ENCODE measurements at regions not wholly inside any gene's neighbourhood (a gene's known extent, or its start where the extent isn't known, plus 50 kb on each side); places are given as distances from the start of the nearest gene placed in this dataset.

DNA sequence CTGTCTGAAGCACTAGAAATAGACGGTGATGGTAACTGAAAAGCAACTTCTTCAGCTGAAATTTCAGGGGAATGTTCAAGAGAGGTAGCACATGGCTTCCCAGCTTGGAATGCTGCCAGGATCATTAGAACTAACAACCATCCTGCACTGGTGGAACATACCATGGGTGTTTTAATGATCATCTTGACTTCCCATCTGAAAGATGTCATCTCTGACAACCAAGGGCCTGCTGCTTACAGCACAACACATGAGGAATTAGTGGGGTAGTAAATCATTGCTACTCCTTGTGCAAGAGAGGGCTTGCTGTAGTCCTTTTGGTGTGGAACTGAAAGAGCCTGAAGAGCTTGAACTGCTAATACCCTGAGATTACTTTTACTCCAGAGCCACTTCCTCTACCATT, 853.7 kb downstream of the MCTP2 start:
- no peaks in the 10 kb centered on the region for H3K36me3 ChIP-seq
- intact Hi-C loops (cut with DNase I) = no loop called here
- no peak overlapping the region for H3K27ac ChIP-seq

DNA sequence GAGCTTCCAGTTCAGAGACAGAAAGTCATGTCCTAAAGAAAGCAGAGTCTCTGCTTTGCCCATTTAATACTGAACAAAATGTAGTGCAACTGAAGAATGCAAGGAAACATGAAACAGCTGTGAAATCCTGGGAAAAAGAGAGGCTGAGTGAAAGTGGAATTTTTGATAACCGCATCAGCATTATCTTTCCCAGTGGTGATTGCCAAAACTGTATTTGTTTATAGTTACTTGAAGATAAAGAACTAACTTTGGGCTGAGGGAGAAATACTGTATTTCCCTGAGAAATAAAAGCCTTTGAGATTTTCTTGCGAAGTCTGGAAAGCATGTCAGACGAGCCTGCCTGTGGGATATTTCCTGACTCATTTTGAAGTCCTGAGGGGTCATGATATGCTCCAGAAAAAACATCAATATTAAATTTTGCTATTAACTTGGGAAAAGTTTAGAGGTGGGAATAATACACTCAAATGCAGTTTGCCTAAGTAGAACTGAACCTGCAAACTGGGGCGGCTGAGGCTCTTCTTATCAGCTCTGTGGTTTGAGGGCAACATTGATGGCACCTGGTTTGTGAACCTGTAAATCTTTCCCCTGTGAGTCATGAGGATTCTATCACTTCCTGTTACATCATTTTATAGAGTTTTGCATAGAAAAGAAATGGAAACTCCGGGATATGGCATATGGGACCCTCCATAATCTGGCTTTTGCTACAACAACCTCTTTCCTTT, 855.3 kb downstream of the MCTP2 start:
- no peak overlapping the region for H3K27ac ChIP-seq

More for the DNA sequence above, 853.7 kb downstream of the MCTP2 start:
- DNase-seq = no peak
- no peak overlapping the region for H3K4me3 ChIP-seq
- TF ChIP-seq, protein P1, sequence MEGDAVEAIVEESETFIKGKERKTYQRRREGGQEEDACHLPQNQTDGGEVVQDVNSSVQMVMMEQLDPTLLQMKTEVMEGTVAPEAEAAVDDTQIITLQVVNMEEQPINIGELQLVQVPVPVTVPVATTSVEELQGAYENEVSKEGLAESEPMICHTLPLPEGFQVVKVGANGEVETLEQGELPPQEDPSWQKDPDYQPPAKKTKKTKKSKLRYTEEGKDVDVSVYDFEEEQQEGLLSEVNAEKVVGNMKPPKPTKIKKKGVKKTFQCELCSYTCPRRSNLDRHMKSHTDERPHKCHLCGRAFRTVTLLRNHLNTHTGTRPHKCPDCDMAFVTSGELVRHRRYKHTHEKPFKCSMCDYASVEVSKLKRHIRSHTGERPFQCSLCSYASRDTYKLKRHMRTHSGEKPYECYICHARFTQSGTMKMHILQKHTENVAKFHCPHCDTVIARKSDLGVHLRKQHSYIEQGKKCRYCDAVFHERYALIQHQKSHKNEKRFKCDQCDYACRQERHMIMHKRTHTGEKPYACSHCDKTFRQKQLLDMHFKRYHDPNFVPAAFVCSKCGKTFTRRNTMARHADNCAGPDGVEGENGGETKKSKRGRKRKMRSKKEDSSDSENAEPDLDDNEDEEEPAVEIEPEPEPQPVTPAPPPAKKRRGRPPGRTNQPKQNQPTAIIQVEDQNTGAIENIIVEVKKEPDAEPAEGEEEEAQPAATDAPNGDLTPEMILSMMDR (IDR thresholded peaks at IDR 0.05) = no peak
- no peaks in the 10 kb centered on the region for H3K9me3 ChIP-seq
- H3K4me1 ChIP-seq = no peaks in the 10 kb centered on the region
- no peaks in the 10 kb centered on the region for H3K27me3 ChIP-seq (ENCODE audit: low read depth)
- no peak for ATAC-seq

DNA sequence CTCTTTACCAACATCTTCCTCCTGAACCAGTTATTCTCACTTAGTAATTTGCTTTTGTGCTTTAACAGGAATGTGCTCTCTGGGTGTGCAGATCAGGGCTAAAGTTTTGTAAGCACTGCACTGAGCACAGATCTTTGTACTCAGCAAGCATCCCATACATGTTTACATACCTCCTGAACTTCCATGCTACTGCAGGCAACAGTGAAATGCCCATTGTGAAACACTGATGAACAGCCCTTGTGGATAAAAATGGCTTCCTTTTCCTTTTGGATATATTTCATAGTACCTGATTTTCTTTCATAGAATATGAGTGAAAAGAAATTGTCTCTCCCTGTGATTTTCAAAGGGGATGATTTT, 855.9 kb downstream of the MCTP2 start:
- Histone ChIP-seq H3K27ac (no peak overlapping the region), H3K9me3 (no peaks in the 10 kb centered on the region), H3K27me3 (ENCODE audit: low read depth) (no peaks in the 10 kb centered on the region), H3K36me3 (no peaks in the 10 kb centered on the region), H3K4me3 (no peak overlapping the region), H3K4me1 (no peaks in the 10 kb centered on the region)
- TF ChIP-seq, protein P1 (IDR thresholded peaks at IDR 0.05) = no peak
- DNase-seq (no peak), ATAC-seq (no peak)
- intact Hi-C loops (cut with DNase I) = no loop called here

More for the DNA sequence above, 855.3 kb downstream of the MCTP2 start:
- Histone ChIP-seq H3K36me3 (no peaks in the 10 kb centered on the region), H3K27me3 (ENCODE audit: low read depth) (no peaks in the 10 kb centered on the region), H3K9me3 (no peaks in the 10 kb centered on the region), H3K4me3 (no peak overlapping the region), H3K4me1 (no peaks in the 10 kb centered on the region)
- intact Hi-C loops (cut with DNase I) = no loop called here
- TF ChIP-seq, protein P1 (IDR thresholded peaks at IDR 0.05) = no peak
- DNase-seq = no peak
- ATAC-seq = peak in 1 of 2 donors; percentile 28

DNA sequence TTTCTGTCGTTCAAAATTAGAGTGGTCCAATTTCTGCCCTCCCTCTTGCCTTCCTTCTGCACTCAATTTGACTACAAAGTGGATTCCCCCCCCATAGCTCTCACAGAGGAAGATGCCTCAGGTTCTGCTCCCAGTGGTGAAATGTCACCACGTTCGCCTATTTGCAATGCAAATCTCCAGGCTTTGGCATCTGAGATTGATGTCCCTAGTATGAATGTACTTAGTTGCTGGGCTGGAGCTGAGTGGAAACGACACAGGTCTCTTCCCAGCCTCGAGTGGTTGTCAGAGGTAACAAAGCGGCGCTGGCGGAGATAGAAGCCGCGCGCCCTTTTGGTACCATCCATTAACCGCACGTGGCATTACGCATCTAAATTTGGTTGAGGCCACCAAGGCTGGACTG, 860.1 kb downstream of the MCTP2 start:
- intact Hi-C loops (cut with DNase I) = no loop called here
- ATAC-seq (no peak), DNase-seq (no peak)
- Histone ChIP-seq H3K27me3 (ENCODE audit: low read depth) (no peaks in the 10 kb centered on the region), H3K27ac (no peak overlapping the region), H3K9me3 (no peaks in the 10 kb centered on the region), H3K4me1 (no peaks in the 10 kb centered on the region), H3K4me3 (no peak overlapping the region), H3K36me3 (no peaks in the 10 kb centered on the region)
- TF ChIP-seq, protein P1 (IDR thresholded peaks at IDR 0.05) = no peak

- Histone ChIP-seq H3K4me3 (no peak overlapping the region), H3K27me3 (ENCODE audit: low read depth) (no peaks in the 10 kb centered on the region), H3K27ac (no peak overlapping the region), H3K36me3 (no peaks in the 10 kb centered on the region), H3K9me3 (no peaks in the 10 kb centered on the region), H3K4me1 (no peaks in the 10 kb centered on the region)
- intact Hi-C loops (cut with DNase I) = no loop called here
- TF ChIP-seq, protein P1 (IDR thresholded peaks at IDR 0.05) = no peak
- ATAC-seq = no peak
- DNase-seq = no peak
Observed at GRCh38 chr15:95095250-95095649, 863.9 kb downstream of the MCTP2 start.

All from lower lobe of right lung (tissue), 2 donors.